LNCaP clone FGC (cell line): ENCODE measurements at regions not wholly inside any gene's neighbourhood (a gene's known extent, or its start where the extent isn't known, plus 50 kb on each side); places are given as distances from the start of the nearest gene placed in this dataset.

Source experiments
- DNase-seq: peaks from one replicate; pipeline ENCODE4 v3.0.0-alpha.2; 2011; ENCODE audit warnings: low read depth
- H3K4me3 ChIP-seq: 2 replicates; pipeline ENCODE4 v1.5.1; 2011; ENCODE audit warnings: mild to moderate bottlenecking, low read depth, low read length, control low read depth
- CTCF ChIP-seq: IDR thresholded peaks from 2 replicates; pipeline ENCODE4 v1.5.1; 2012; ENCODE audit warnings: mild to moderate bottlenecking; ENCODE audit not compliant: control insufficient read depth, insufficient read depth; ENCODE audit errors: extremely low read depth

GRCh38 chr3:139239550-139239949 lies 104.3 kb upstream of the MRPS22 start:
- no peak for DNase-seq
- TF ChIP-seq CTCF, result no peak
- no peak overlapping the region for H3K4me3 ChIP-seq

- no peak for TF ChIP-seq CTCF
- no peak overlapping the region for H3K4me3 ChIP-seq
- DNase-seq, result no peak
Observed at GRCh38 chr3:139241783-139242182, 102.0 kb upstream of the MRPS22 start.

- TF ChIP-seq CTCF, result no peak
- no peak for DNase-seq
- H3K4me3 ChIP-seq, result no peak overlapping the region
Observed at GRCh38 chr3:139243710-139244109, 100.1 kb upstream of the MRPS22 start.

- no peak for TF ChIP-seq CTCF
- DNase-seq, result no peak
Observed at GRCh38 chr3:139248593-139249255, 95.1 kb upstream of the MRPS22 start.

GRCh38 chr3:139251529-139251928 lies 92.3 kb upstream of the MRPS22 start:
- no peak for DNase-seq
- no peak for TF ChIP-seq CTCF

More at GRCh38 chr3:139248593-139249255, 95.1 kb upstream of the MRPS22 start:
- no peak overlapping the region for H3K4me3 ChIP-seq

DNA sequence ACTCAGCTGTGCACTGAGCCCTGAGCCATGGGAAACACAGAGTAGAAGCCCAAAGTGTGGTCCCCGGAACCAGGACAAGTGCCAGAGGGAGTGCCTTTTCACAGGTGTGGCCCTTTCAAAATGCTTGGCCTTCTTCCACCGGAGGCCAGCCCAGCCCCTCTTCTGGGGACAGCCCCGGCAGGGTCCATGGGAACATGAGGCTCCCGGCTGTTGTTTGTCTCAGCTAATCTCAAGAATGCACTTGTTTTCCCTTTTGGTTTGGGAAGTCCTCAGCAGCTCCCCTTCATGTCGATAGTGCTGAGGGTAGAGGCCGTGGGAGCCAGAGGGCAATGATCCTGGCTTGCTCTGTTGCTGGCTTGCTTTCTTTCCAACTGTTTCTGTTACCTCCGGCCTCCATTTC lies 91.1 kb upstream of the MRPS22 start:
- no peak for TF ChIP-seq CTCF
- no peak for DNase-seq
- no peak overlapping the region for H3K4me3 ChIP-seq

More at GRCh38 chr3:139251529-139251928, 92.3 kb upstream of the MRPS22 start:
- no peak overlapping the region for H3K4me3 ChIP-seq

DNA sequence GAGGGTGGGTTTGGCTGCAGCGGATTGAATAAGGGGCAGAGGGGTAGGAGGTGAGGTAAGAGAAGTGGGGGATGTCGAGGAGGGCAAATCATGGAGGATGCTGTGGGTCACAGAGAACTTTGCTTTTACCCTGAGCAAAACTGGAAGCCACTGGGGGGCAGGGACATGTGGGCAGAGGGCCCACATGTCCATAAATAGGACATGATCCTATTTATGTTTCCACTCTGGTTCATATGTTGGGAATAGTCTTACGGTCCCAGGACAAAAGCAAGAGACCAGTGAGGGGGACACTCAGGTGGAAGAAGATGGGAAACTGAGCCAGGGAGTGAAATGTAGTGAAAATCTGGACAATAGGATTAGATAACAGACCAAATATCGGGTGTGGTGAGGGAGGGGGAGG lies 85.5 kb upstream of the MRPS22 start:
- no peak overlapping the region for H3K4me3 ChIP-seq
- TF ChIP-seq CTCF, result no peak
- DNase-seq, result no peak
